ENCODE measurements at regions not wholly inside any gene's neighbourhood (a gene's known extent, or its start where the extent isn't known, plus 50 kb on each side); places are given as distances from the start of the nearest gene placed in this dataset.

DNA sequence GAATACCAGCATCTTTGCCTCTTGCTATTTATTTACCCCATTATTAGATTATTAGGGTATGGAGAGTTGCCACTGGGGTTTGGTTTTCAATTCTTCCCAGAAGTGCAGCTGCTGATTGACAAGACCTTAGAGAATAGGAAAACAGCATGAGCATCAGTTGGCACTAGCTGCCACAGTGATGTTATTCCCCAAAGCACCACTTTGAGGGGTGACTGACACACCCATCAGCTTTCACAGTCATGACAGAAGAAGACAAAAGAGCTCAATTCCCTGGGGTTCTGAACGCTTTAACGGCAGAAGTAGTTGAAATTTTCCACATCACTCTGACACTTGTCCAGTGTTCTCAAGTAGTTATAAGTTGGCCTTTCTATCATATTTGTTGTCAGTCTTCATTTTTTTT lies 55.0 kb upstream of the NR3C2 start:
- TF ChIP-seq POLR2A (IDR thresholded peaks at IDR 0.05) = no peak
- TF ChIP-seq, protein P1, sequence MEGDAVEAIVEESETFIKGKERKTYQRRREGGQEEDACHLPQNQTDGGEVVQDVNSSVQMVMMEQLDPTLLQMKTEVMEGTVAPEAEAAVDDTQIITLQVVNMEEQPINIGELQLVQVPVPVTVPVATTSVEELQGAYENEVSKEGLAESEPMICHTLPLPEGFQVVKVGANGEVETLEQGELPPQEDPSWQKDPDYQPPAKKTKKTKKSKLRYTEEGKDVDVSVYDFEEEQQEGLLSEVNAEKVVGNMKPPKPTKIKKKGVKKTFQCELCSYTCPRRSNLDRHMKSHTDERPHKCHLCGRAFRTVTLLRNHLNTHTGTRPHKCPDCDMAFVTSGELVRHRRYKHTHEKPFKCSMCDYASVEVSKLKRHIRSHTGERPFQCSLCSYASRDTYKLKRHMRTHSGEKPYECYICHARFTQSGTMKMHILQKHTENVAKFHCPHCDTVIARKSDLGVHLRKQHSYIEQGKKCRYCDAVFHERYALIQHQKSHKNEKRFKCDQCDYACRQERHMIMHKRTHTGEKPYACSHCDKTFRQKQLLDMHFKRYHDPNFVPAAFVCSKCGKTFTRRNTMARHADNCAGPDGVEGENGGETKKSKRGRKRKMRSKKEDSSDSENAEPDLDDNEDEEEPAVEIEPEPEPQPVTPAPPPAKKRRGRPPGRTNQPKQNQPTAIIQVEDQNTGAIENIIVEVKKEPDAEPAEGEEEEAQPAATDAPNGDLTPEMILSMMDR (IDR thresholded peaks at IDR 0.05) = no peak

Data from Peyer's patch (tissue), 4 donors.